ENCODE measurements at regions not wholly inside any gene's neighbourhood (a gene's known extent, or its start where the extent isn't known, plus 50 kb on each side); places are given as distances from the start of the nearest gene placed in this dataset.

DNA sequence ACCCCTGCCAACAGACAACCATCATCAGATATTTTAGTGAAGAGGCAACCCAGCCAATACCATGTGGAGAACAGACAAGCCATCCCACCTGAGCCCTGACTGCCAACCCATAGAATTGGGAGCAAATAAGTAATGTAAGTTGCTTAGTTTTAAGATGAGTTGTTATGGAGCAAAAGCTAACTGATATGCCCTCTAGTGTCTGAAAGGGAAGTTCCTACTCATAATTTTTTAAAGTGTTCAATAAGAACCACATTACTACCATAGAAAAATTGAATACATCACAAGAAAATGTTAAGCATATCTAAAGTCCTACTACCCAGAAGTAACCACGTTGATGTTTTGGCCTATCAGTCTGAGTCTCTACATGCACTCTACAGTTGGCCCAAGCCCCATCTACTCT lies 50.8 kb upstream of the SLC36A4 start:
- no peak overlapping the region for H3K4me3 ChIP-seq (ENCODE audit: low read depth, low read length)
- no peaks in the 10 kb centered on the region for H3K4me1 ChIP-seq (ENCODE audit: control insufficient read depth, insufficient read depth, low read length)
- peaks cover 1% of the 10 kb centered on the region for H3K9me3 ChIP-seq (ENCODE audit: control insufficient read depth, insufficient read depth, low read length)
- no peak overlapping the region for H3K27ac ChIP-seq (ENCODE audit: low read depth, low read length)
- no peaks in the 10 kb centered on the region for H3K36me3 ChIP-seq (ENCODE audit: control insufficient read depth, insufficient read depth, low read length)
- WGBS (ENCODE audit: insufficient coverage), result 33% methylated on average over 1 of the region's 1 CpG
- no peak for DNase-seq (ENCODE audit: low read depth in 4 of 6, low spot score in 6 of 6)
- H3K27me3 ChIP-seq (ENCODE audit: control insufficient read depth, insufficient read depth, low read length), result no peaks in the 10 kb centered on the region

DNA sequence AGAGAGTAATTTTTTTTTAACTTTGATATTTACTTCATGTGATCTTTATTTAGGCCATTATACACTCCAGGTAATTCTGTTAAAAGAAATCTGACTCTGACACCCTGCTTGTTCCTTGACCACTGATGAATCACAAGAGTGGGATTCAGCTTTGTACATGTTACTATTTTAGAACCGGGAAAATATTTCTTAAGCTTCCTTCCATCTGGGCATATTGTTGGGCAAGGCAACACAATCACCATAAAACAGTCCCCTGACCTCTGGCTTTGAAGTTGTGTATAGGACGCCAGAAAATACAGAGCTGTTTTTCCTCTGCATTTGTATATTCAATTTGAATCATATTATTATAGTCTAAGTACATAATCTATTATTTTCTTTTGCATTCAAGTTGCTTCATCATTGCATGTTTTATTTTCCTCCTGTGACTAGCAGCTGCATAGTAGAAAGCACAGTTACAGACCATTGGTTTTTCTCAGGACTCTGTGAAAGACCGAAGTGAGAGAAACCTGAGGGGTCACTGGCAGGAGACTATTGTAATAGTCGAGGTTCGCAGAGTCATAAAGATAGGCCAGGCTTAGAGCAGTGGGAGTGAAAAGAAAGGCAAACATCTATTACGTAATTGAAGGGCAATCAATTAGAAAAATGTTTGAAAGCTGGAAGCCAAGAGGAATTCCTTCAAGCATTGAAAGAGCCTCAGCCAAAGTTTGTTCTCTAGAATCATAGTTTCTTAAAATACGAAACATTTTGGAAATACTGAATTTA lies 51.8 kb upstream of the SLC36A4 start:
- 19% methylated on average over 6 of the region's 7 CpGs for WGBS (ENCODE audit: insufficient coverage)
- no peak for DNase-seq (ENCODE audit: low read depth in 4 of 6, low spot score in 6 of 6)
- no peak overlapping the region for H3K27ac ChIP-seq (ENCODE audit: low read depth, low read length)

DNA sequence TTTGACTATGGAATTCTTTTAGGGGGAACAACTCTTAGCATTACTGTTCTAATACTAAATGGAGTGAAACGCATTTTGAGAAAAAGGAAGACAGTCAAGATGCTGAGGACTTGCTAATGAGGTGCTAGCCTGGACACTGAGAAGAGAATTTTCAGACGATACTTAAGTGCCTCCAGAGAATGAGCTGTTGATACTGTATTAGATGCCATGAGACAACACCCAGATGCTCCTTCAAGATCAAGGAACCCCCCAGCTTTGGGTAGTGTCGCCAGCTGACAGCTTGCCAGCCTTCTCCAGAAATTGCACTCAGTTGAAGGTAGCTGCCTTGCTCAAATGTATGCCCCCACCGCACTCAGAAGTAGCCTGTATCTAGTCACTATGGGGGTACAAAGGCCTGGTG lies 52.5 kb upstream of the SLC36A4 start:
- Histone ChIP-seq H3K27me3 (ENCODE audit: control insufficient read depth, insufficient read depth, low read length) (no peaks in the 10 kb centered on the region), H3K27ac (ENCODE audit: low read depth, low read length) (no peak overlapping the region), H3K4me3 (ENCODE audit: low read depth, low read length) (no peak overlapping the region), H3K36me3 (ENCODE audit: control insufficient read depth, insufficient read depth, low read length) (no peaks in the 10 kb centered on the region), H3K9me3 (ENCODE audit: control insufficient read depth, insufficient read depth, low read length) (peaks cover 1% of the 10 kb centered on the region), H3K4me1 (ENCODE audit: control insufficient read depth, insufficient read depth, low read length) (no peaks in the 10 kb centered on the region)
- no peak for DNase-seq (ENCODE audit: low read depth in 4 of 6, low spot score in 6 of 6)
- WGBS (ENCODE audit: insufficient coverage), result 75% methylated on average over 3 of the region's 4 CpGs

More for the DNA sequence above, 51.8 kb upstream of the SLC36A4 start:
- no peaks in the 10 kb centered on the region for H3K36me3 ChIP-seq (ENCODE audit: control insufficient read depth, insufficient read depth, low read length)
- no peaks in the 10 kb centered on the region for H3K27me3 ChIP-seq (ENCODE audit: control insufficient read depth, insufficient read depth, low read length)
- peaks cover 1% of the 10 kb centered on the region for H3K9me3 ChIP-seq (ENCODE audit: control insufficient read depth, insufficient read depth, low read length)
- no peaks in the 10 kb centered on the region for H3K4me1 ChIP-seq (ENCODE audit: control insufficient read depth, insufficient read depth, low read length)
- no peak overlapping the region for H3K4me3 ChIP-seq (ENCODE audit: low read depth, low read length)

DNA sequence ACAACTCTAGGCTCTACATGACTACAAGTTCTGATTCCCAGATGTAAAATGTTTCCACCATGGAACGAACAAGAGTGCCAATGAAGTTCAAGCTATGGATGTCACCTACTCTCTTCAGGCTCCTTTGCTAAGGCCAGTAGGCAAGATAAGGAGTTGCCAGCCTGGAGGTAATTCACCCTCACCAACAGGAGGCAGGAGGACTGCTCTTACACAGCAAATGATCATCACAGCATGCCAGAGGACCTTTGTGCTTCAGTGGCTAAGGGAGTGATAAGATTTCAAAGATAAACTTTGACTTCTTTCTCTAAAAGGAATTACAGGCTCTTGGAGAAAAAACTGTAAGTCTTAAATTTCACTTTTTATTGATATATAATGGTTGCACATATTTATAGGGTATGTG lies 54.1 kb upstream of the SLC36A4 start:
- H3K27ac ChIP-seq (ENCODE audit: low read depth, low read length), result no peak overlapping the region
- H3K4me3 ChIP-seq (ENCODE audit: low read depth, low read length), result no peak overlapping the region
- DNase-seq (ENCODE audit: low read depth in 4 of 6, low spot score in 6 of 6), result no peak
- WGBS (ENCODE audit: insufficient coverage), result 86% methylated on average over 1 of the region's 1 CpG
- H3K4me1 ChIP-seq (ENCODE audit: control insufficient read depth, insufficient read depth, low read length), result no peaks in the 10 kb centered on the region
- H3K27me3 ChIP-seq (ENCODE audit: control insufficient read depth, insufficient read depth, low read length), result no peaks in the 10 kb centered on the region
- H3K9me3 ChIP-seq (ENCODE audit: control insufficient read depth, insufficient read depth, low read length), result no peaks in the 10 kb centered on the region
- H3K36me3 ChIP-seq (ENCODE audit: control insufficient read depth, insufficient read depth, low read length), result no peaks in the 10 kb centered on the region

DNA sequence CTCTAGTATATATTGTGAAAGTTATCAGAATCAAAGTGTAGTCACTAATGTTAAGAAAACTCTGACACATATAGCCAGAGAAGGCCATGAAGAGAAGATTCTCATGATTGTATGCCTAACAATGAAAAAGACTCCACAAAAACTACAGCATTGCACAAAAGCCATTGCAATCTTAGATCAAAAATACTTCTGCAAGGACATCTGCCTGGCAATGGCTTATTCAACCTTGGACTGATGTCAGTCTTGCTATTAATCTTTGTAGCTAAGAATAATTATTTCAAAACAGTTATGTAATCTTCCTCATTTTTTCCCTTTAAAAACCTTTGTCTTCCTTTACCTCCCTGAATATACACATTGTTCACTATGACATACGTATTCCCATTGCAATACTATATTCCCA lies 55.3 kb upstream of the SLC36A4 start:
- H3K9me3 ChIP-seq (ENCODE audit: control insufficient read depth, insufficient read depth, low read length), result no peaks in the 10 kb centered on the region
- H3K27ac ChIP-seq (ENCODE audit: low read depth, low read length), result no peak overlapping the region
- H3K4me3 ChIP-seq (ENCODE audit: low read depth, low read length), result no peak overlapping the region
- no peaks in the 10 kb centered on the region for H3K27me3 ChIP-seq (ENCODE audit: control insufficient read depth, insufficient read depth, low read length)
- H3K4me1 ChIP-seq (ENCODE audit: control insufficient read depth, insufficient read depth, low read length), result no peaks in the 10 kb centered on the region
- no CpG with 5 or more reads among the region's 1 CpG for WGBS (ENCODE audit: insufficient coverage)
- no peak for DNase-seq (ENCODE audit: low read depth in 4 of 6, low spot score in 6 of 6)
- H3K36me3 ChIP-seq (ENCODE audit: control insufficient read depth, insufficient read depth, low read length), result no peaks in the 10 kb centered on the region

DNA sequence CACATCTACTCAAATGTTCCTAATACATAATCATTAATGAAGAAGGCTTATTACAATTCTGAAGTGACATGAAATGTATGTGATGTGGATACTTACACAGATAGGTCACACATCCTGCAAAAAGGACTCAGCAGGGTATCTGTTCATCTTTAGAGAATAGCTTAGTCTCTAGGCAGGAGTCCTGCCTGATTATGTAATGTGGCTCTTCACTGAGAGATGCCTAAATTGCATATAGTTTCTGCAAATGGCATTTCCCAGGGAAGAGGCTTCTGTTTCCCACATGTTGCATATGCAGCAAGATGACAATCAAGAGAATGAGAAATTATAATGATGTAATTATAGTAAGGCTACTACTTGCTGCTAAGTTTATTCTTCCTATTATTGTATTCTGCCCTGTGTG lies 58.8 kb upstream of the SLC36A4 start:
- Histone ChIP-seq H3K9me3 (ENCODE audit: control insufficient read depth, insufficient read depth, low read length) (no peaks in the 10 kb centered on the region), H3K4me1 (ENCODE audit: control insufficient read depth, insufficient read depth, low read length) (no peaks in the 10 kb centered on the region), H3K4me3 (ENCODE audit: low read depth, low read length) (no peak overlapping the region), H3K27ac (ENCODE audit: low read depth, low read length) (no peak overlapping the region), H3K27me3 (ENCODE audit: control insufficient read depth, insufficient read depth, low read length) (no peaks in the 10 kb centered on the region), H3K36me3 (ENCODE audit: control insufficient read depth, insufficient read depth, low read length) (no peaks in the 10 kb centered on the region)
- DNase-seq (ENCODE audit: low read depth in 4 of 6, low spot score in 6 of 6), result no peak

DNA sequence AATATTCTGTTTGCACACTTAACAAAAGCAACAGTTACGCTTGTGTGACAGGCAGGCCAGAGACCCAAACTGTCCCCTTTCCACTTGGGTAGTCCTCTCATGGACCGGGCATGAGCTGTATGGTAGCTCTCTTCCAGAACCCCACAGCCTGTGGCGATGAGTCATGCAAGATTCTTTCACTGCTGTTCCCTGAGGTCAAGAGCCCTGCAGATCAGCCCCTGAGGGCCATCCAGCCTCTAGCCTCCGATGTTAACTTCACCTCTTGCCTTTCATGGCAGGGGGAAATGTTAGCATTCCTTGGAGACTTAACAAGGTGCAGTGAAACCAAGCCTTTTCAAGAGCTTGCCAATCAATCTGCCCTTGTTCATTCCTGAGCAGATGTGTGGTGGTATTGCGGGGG lies 63.2 kb upstream of the DEUP1 start:
- Histone ChIP-seq H3K36me3 (ENCODE audit: control insufficient read depth, insufficient read depth, low read length) (no peaks in the 10 kb centered on the region), H3K4me3 (ENCODE audit: low read depth, low read length) (no peak overlapping the region), H3K9me3 (ENCODE audit: control insufficient read depth, insufficient read depth, low read length) (no peaks in the 10 kb centered on the region), H3K27me3 (ENCODE audit: control insufficient read depth, insufficient read depth, low read length) (no peaks in the 10 kb centered on the region), H3K4me1 (ENCODE audit: control insufficient read depth, insufficient read depth, low read length) (no peaks in the 10 kb centered on the region), H3K27ac (ENCODE audit: low read depth, low read length) (no peak overlapping the region)
- 96% methylated on average over 4 of the region's 5 CpGs for WGBS (ENCODE audit: insufficient coverage)
- no peak for DNase-seq (ENCODE audit: low read depth in 4 of 6, low spot score in 6 of 6)

DNA sequence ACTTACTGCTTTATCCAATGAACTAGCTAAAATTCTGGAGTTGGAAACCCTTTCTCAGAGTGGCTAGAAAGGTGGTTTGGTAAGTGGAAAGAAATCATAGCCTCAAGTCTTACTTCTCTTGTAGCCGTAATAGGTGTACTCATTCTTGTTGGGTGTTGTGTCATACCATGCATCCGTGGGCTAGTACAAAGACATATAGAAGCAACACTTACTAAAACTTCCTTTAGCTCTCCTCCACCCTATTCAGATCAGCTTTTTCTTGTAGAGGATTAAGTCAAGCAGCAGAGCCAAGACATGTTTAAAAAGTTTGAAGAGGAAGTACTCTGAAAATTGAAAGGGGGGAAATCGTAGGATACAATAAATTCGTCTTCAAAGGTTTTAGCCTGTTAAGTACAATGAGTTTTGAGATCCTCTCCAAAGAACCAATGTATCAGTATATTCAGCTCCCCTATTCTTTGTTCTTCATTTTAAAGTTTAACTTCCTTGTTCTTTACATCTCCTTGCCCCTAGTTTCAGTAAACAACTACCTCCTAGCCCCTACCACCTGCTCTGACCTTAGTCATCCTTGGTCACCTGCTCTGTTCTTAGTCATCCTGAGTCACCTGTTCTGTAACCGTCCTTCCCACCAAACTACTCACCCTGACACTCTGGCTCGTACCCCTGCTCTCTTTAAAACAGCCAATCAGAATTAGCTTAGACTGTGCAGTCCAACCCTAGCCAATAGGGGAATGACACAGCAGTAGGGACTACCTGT lies 62.1 kb upstream of the DEUP1 start:
- H3K36me3 ChIP-seq (ENCODE audit: control insufficient read depth, insufficient read depth, low read length), result no peaks in the 10 kb centered on the region
- no peaks in the 10 kb centered on the region for H3K9me3 ChIP-seq (ENCODE audit: control insufficient read depth, insufficient read depth, low read length)
- no peak for DNase-seq (ENCODE audit: low read depth in 4 of 6, low spot score in 6 of 6)
- H3K4me3 ChIP-seq (ENCODE audit: low read depth, low read length), result no peak overlapping the region
- H3K27me3 ChIP-seq (ENCODE audit: control insufficient read depth, insufficient read depth, low read length), result no peaks in the 10 kb centered on the region
- 41% methylated on average over 2 of the region's 6 CpGs for WGBS (ENCODE audit: insufficient coverage)
- H3K4me1 ChIP-seq (ENCODE audit: control insufficient read depth, insufficient read depth, low read length), result no peaks in the 10 kb centered on the region
- no peak overlapping the region for H3K27ac ChIP-seq (ENCODE audit: low read depth, low read length)

DNA sequence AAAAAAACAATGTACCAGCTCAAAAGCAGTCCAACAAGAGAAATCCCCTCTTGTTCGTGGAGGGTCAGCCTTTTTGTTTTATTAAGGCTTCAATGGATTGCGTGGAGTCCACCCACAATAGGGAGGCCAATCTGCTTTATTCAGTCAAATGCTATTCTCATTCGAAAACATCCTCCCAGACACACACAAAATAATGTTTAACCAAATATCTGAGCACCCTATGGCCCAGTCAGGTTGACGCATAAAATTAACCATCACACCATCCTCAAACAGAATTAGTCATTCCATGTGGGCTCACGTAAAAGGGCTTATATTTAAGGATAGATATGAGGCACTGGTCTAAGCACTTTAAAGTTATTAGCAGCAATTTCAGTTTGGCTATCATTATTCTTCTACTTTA lies 58.9 kb upstream of the DEUP1 start:
- 38% methylated on average over 2 of the region's 5 CpGs for WGBS (ENCODE audit: insufficient coverage)
- no peaks in the 10 kb centered on the region for H3K27me3 ChIP-seq (ENCODE audit: control insufficient read depth, insufficient read depth, low read length)

DNA sequence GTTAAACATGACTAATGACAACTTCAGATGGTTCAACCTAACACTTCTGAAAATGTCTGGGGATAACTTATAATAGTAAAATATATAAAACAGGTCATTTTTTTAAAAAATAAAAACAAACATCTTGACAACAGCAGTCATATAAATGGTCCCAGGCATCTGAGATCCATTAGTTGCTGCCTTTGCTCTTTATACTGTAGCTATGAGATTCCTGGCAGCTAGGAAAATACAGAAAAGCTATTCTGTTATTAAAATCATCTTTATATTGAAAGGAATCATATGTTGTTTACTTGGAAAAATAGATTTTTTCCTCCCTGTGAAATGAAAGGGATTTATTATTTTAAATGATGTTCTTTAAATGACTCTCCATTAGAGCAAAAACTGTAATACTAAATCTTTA lies 55.7 kb upstream of the DEUP1 start:
- no peak overlapping the region for H3K27ac ChIP-seq (ENCODE audit: low read depth, low read length)
- no peaks in the 10 kb centered on the region for H3K27me3 ChIP-seq (ENCODE audit: control insufficient read depth, insufficient read depth, low read length)
- no peaks in the 10 kb centered on the region for H3K36me3 ChIP-seq (ENCODE audit: control insufficient read depth, insufficient read depth, low read length)
- DNase-seq (ENCODE audit: low read depth in 4 of 6, low spot score in 6 of 6), result no peak
- no peak overlapping the region for H3K4me3 ChIP-seq (ENCODE audit: low read depth, low read length)
- H3K4me1 ChIP-seq (ENCODE audit: control insufficient read depth, insufficient read depth, low read length), result no peaks in the 10 kb centered on the region
- no peaks in the 10 kb centered on the region for H3K9me3 ChIP-seq (ENCODE audit: control insufficient read depth, insufficient read depth, low read length)

More for the DNA sequence above, 58.9 kb upstream of the DEUP1 start:
- no peak overlapping the region for H3K4me3 ChIP-seq (ENCODE audit: low read depth, low read length)
- H3K36me3 ChIP-seq (ENCODE audit: control insufficient read depth, insufficient read depth, low read length), result no peaks in the 10 kb centered on the region
- DNase-seq (ENCODE audit: low read depth in 4 of 6, low spot score in 6 of 6), result no peak
- no peaks in the 10 kb centered on the region for H3K4me1 ChIP-seq (ENCODE audit: control insufficient read depth, insufficient read depth, low read length)
- H3K27ac ChIP-seq (ENCODE audit: low read depth, low read length), result no peak overlapping the region
- H3K9me3 ChIP-seq (ENCODE audit: control insufficient read depth, insufficient read depth, low read length), result no peaks in the 10 kb centered on the region
